PC-9 (cell line): ENCODE measurements at regions not wholly inside any gene's neighbourhood (a gene's known extent, or its start where the extent isn't known, plus 50 kb on each side); places are given as distances from the start of the nearest gene placed in this dataset.

Experiments
- BruUV-seq: library from RNA; stranded (reverse); fragments of 400-500 nt; replicated peaks from 2 replicates; lab custom pipeline; 2021; lab: Mats Ljungman, UMichigan
- CTCF ChIA-PET: fragments of 300-600 bp; sonication (Branson Sonifier 250); formaldehyde crosslinking; loops from one replicate; lab custom pipeline; 2022; ENCODE audit warnings: antibody characterized with exemption; lab: Charles Lee
- POLR2A ChIA-PET: fragments of 300-600 bp; sonication (Branson Sonifier 250); formaldehyde crosslinking; loops from one replicate; lab custom pipeline; 2022; ENCODE audit warnings: antibody characterized with exemption; ENCODE audit not compliant: unreplicated experiment; lab: Charles Lee
- DNase-seq, 2 experiments: peaks; one replicate each; pipeline versions ENCODE4 v3.0.0 to v3.0.0-alpha.2; 2015 to 2022; ENCODE audit warnings: mixed read lengths in 1 of 2
- H2AFZ ChIP-seq: fragments of 200-600 bp; sonication (generic); 2 replicates; pipeline ENCODE4 v1.8.1; 2017; ENCODE audit warnings: antibody characterized with exemption
- H3F3A ChIP-seq: fragments of 200-600 bp; sonication (generic); 2 replicates; pipeline ENCODE4 v1.8.1; 2017; ENCODE audit warnings: antibody characterized with exemption, mild to moderate bottlenecking, low read depth; ENCODE audit not compliant: insufficient read depth
- H3K27ac ChIP-seq: fragments of 200-600 bp; sonication (generic); 2 replicates; pipeline ENCODE4 v1.6.1; 2016; ENCODE audit warnings: mixed run types
- H3K27me3 ChIP-seq: fragments of 200-600 bp; sonication (generic); 2 replicates; pipeline ENCODE4 v1.6.1; 2016; ENCODE audit warnings: low read depth, mixed run types; ENCODE audit not compliant: insufficient read depth
- H3K36me3 ChIP-seq: fragments of 200-600 bp; sonication (generic); 2 replicates; pipeline ENCODE4 v1.6.1; 2016; ENCODE audit warnings: low read depth, mixed run types
- H3K4me1 ChIP-seq: fragments of 200-600 bp; sonication (generic); replicated peaks from 2 replicates; pipeline ENCODE4 v1.6.1; 2016; ENCODE audit warnings: mixed run types; ENCODE audit not compliant: insufficient read depth
- H3K4me2 ChIP-seq: fragments of 200-600 bp; sonication (generic); 2 replicates; pipeline ENCODE4 v1.6.1; 2017; ENCODE audit warnings: mixed run types
- H3K4me3 ChIP-seq: fragments of 200-600 bp; sonication (generic); 2 replicates; pipeline ENCODE4 v1.6.1; 2016; ENCODE audit warnings: mixed run types
- H3K79me2 ChIP-seq: fragments of 200-600 bp; sonication (generic); 2 replicates; pipeline ENCODE4 v1.6.1; 2017; ENCODE audit warnings: low read depth, mixed run types
- H3K9me2 ChIP-seq: fragments of 200-600 bp; sonication (generic); 2 replicates; pipeline ENCODE4 v1.8.1; 2017; ENCODE audit warnings: mild to moderate bottlenecking; ENCODE audit not compliant: insufficient read depth
- H3K9me3 ChIP-seq: fragments of 200-600 bp; sonication (generic); 2 replicates; pipeline ENCODE4 v1.8.1; 2016; ENCODE audit warnings: low read depth; ENCODE audit not compliant: insufficient read depth
- H4K20me1 ChIP-seq: fragments of 200-600 bp; sonication (generic); 2 replicates; pipeline ENCODE4 v1.8.1; 2017; ENCODE audit not compliant: insufficient read depth
- EZH2 ChIP-seq: fragments of 200-600 bp; sonication (generic); IDR thresholded peaks from 2 replicates; pipeline ENCODE4 v1.8.0; 2017; ENCODE audit warnings: antibody characterized with exemption, low read depth
- intact Hi-C: fragments of 100-400 bp; cut with micrococcal nuclease; formaldehyde crosslinking; loops from one replicate; pipeline ENCODE4 v1.10.0; 2022; ENCODE audit not compliant: unreplicated experiment
- TF ChIP-seq, protein P1 (sequence below): fragments of 200-600 bp; sonication (generic); conservative IDR thresholded peaks from 2 replicates; pipeline ENCODE4 v1.6.1; 2017; ENCODE audit warnings: mixed run types, antibody characterized with exemption, mild to moderate bottlenecking, moderate library complexity

DNA sequence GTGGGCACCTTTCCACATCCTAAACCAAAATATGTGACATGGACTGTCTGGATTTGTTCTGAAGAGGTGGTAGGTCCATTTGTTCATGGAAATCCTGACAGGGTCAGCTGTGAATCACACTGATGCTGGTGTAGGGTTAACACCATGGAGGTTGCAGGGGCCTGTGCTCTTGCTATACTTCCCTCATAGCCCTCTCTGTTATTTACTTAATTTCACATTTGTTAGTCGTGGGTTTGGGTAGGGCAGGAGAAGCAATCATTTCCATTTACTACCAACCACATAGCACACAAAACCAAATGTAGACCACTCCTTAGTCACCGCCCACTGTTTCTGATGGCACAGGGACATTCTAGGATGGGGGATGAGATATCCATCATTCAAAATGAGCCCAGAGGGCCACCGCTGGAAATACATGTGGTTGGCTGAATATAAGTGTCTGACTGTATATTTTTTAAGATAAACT, 61.8 kb upstream of the POU2F1 start:
- H3K36me3 ChIP-seq: no peaks in the 10 kb centered on the region
- H3F3A ChIP-seq: peaks cover 24% of the 10 kb centered on the region
- H2AFZ ChIP-seq: 0 out of 2 replicates have a peak overlapping the region, but pooled peaks have one; percentile 44
- H4K20me1 ChIP-seq: no peaks in the 10 kb centered on the region
- POLR2A ChIA-PET: no interaction called here
- no peak overlapping the region for H3K4me2 ChIP-seq
- H3K9me3 ChIP-seq: peaks cover 3% of the 10 kb centered on the region; the same call in 1 of the 2 replicates
- TF ChIP-seq, protein P1, sequence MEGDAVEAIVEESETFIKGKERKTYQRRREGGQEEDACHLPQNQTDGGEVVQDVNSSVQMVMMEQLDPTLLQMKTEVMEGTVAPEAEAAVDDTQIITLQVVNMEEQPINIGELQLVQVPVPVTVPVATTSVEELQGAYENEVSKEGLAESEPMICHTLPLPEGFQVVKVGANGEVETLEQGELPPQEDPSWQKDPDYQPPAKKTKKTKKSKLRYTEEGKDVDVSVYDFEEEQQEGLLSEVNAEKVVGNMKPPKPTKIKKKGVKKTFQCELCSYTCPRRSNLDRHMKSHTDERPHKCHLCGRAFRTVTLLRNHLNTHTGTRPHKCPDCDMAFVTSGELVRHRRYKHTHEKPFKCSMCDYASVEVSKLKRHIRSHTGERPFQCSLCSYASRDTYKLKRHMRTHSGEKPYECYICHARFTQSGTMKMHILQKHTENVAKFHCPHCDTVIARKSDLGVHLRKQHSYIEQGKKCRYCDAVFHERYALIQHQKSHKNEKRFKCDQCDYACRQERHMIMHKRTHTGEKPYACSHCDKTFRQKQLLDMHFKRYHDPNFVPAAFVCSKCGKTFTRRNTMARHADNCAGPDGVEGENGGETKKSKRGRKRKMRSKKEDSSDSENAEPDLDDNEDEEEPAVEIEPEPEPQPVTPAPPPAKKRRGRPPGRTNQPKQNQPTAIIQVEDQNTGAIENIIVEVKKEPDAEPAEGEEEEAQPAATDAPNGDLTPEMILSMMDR: no peak
- TF ChIP-seq EZH2: no peak
- no peak overlapping the region for H3K4me3 ChIP-seq
- H3K27ac ChIP-seq: no peak overlapping the region
- intact Hi-C loops: no loop called here
- CTCF ChIA-PET: no interaction called here
- H3K27me3 ChIP-seq: no peaks in the 10 kb centered on the region
- BruUV-seq: no TSS peak
- DNase-seq: no peak
- no peaks in the 10 kb centered on the region for H3K79me2 ChIP-seq
- no peaks in the 10 kb centered on the region for H3K9me2 ChIP-seq
- peaks cover 59% of the 10 kb centered on the region for H3K4me1 ChIP-seq

DNA sequence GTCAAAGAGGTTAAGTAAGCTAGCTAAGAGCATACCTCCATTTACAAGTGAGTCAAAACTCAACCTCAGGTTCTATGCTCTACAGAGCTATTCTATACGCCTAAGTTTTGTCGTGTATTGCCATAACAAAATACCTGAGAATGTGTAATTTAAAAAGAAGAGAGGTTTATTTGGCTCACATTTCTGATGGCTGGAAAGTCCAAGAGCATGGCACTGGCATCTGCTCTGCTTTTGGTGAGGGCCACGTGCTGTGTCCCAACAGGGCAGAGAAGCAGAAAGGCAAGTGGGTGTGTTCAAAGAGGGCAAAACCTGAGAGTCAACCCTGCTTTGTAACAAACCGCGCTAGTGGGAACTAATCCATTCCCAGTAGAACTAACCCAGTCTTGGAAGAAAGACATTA, 60.9 kb upstream of the POU2F1 start:
- no peak overlapping the region for H2AFZ ChIP-seq
- H3K79me2 ChIP-seq: no peaks in the 10 kb centered on the region
- peaks cover 3% of the 10 kb centered on the region; the same call in 1 of the 2 replicates for H3K9me3 ChIP-seq
- no peak overlapping the region for H3K27ac ChIP-seq
- H3K4me1 ChIP-seq: peaks cover 59% of the 10 kb centered on the region
- CTCF ChIA-PET: no interaction called here
- BruUV-seq: no TSS peak
- peaks cover 24% of the 10 kb centered on the region for H3F3A ChIP-seq
- H3K36me3 ChIP-seq: no peaks in the 10 kb centered on the region
- intact Hi-C loops: loop anchor here (5.0 kb wide), 2 partner anchors 37 to 77 kb away; no protein-coding TSS in a partner anchor
- POLR2A ChIA-PET: no interaction called here
- H4K20me1 ChIP-seq: no peaks in the 10 kb centered on the region
- TF ChIP-seq, protein P1: no peak
- no peak for TF ChIP-seq EZH2
- DNase-seq: no peak
- H3K4me3 ChIP-seq: no peak overlapping the region
- H3K4me2 ChIP-seq: no peak overlapping the region
- H3K27me3 ChIP-seq: no peaks in the 10 kb centered on the region
- no peaks in the 10 kb centered on the region for H3K9me2 ChIP-seq

DNA sequence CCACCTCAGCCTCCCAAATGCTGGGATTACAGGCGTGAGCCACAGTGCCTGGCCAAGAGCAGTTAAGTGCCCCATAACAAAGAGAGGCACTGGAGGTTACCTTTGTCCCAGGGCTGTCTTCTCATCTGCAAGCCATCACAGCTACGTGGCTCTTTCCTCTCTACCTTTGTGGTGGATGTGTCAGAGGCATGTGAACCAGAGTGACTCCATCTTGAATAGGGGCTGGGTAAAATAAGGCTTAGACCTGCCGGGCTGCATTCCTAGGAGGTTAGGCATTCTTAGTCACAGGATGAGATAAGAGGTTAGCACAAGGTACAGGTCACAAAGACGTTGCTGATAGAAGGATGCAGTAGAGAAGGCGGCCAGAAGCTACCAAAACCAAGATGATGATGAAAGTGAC, 59.4 kb upstream of the POU2F1 start:
- BruUV-seq: no TSS peak
- no peak overlapping the region for H3K4me3 ChIP-seq
- H3F3A ChIP-seq: peaks cover 24% of the 10 kb centered on the region
- H3K4me1 ChIP-seq: peaks cover 59% of the 10 kb centered on the region
- DNase-seq: peak; percentile 79 to 91
- no peak overlapping the region for H2AFZ ChIP-seq
- ChIA-PET POLR2A (interaction anchor here (0.9 kb wide), 1 partner anchor 13 kb away, joined by 4 read pairs; no protein-coding TSS in a partner anchor), CTCF (interaction anchor here (1.0 kb wide), 1 partner anchor 59 kb away, joined by 11 read pairs; the partner anchor contains the start of gene POU2F1)
- TF ChIP-seq, protein P1: no peak
- no peak for TF ChIP-seq EZH2
- H4K20me1 ChIP-seq: no peaks in the 10 kb centered on the region
- H3K27ac ChIP-seq: peak overlapping the region; percentile 60
- H3K36me3 ChIP-seq: no peaks in the 10 kb centered on the region
- H3K9me3 ChIP-seq: peaks cover 3% of the 10 kb centered on the region; the same call in 1 of the 2 replicates
- intact Hi-C loops: loop anchor here (5.0 kb wide), 2 partner anchors 39 to 79 kb away; no protein-coding TSS in a partner anchor
- no peaks in the 10 kb centered on the region for H3K79me2 ChIP-seq
- H3K9me2 ChIP-seq: no peaks in the 10 kb centered on the region
- H3K4me2 ChIP-seq: peak overlapping the region; percentile 48; the same call in 1 of the 2 replicates
- no peaks in the 10 kb centered on the region for H3K27me3 ChIP-seq
